Transverse colon (tissue), 4 donors: ENCODE measurements at regions not wholly inside any gene's neighbourhood (a gene's known extent, or its start where the extent isn't known, plus 50 kb on each side); places are given as distances from the start of the nearest gene placed in this dataset.

Experiments used
- DNase-seq: peaks from one replicate; pipeline ENCODE4 v3.0.0-alpha.2; 2019
- H3K27ac ChIP-seq, 4 donors: fragments of 200-600 bp; sonication (generic); 2 replicates each; pipeline ENCODE4 v1.5.1; 2016 to 2018; ENCODE audit warnings: inconsistent platforms in 4 of 4
- H3K27me3 ChIP-seq: fragments of 200-600 bp; sonication (generic); 2 replicates; pipeline ENCODE4 v1.5.1; 2017; ENCODE audit warnings: inconsistent platforms
- H3K36me3 ChIP-seq, 4 donors: fragments of 200-600 bp; sonication (generic); 2 replicates each; pipeline ENCODE4 v1.5.1; 2017 to 2019; ENCODE audit warnings: inconsistent platforms in 4 of 4
- H3K4me1 ChIP-seq, 4 donors: fragments of 200-600 bp; sonication (generic); 2 replicates each; pipeline ENCODE4 v1.5.1; 2017 to 2020; ENCODE audit warnings: inconsistent platforms in 4 of 4
- H3K4me3 ChIP-seq, 4 donors: fragments of 200-600 bp; sonication (generic); 1 replicate in 1 of 4; 2 replicates in 3 of 4; pipeline versions ENCODE4 v1.5.1 to v1.6.1; 2017 to 2019; ENCODE audit warnings: inconsistent platforms in 4 of 4
- H3K9me3 ChIP-seq, 2 donors: fragments of 200-600 bp; sonication (generic); 2 replicates each; pipeline ENCODE4 v1.5.1; 2017 to 2019; ENCODE audit warnings: inconsistent platforms in 2 of 2
- CTCF ChIP-seq, 5 experiments: fragments of 200-600 bp in 3 of 5; fragments of 450-650 bp in 2 of 5; sonication (generic) in 3 of 5; IDR thresholded peaks; 1 replicate in 2 of 5; 2 replicates in 3 of 5; pipeline ENCODE4 v1.5.1; 2016 to 2017; ENCODE audit warnings: antibody characterized with exemption in 5 of 5, inconsistent platforms in 3 of 5, mild to moderate bottlenecking in 2 of 5, moderate library complexity in 1 of 5
- EP300 ChIP-seq: sonication (generic); formaldehyde crosslinking; IDR thresholded peaks from one replicate; pipeline ENCODE4 v1.6.1; 2017; ENCODE audit warnings: antibody characterized with exemption, low read depth
- POLR2A ChIP-seq: fragments of 450-650 bp; IDR thresholded peaks from one replicate; pipeline ENCODE4 v1.6.1; 2016; ENCODE audit warnings: antibody characterized with exemption, mild to moderate bottlenecking, moderate library complexity
- POLR2AphosphoS5 ChIP-seq, 3 donors: sonication (generic); formaldehyde crosslinking; IDR thresholded peaks; one replicate each; pipeline ENCODE4 v1.6.1; 2016; ENCODE audit warnings: antibody characterized with exemption in 3 of 3
- WGBS, 2 donors: methylation state at CpG; one replicate each; pipeline ENCODE4 v1.1.5; 2018; ENCODE audit warnings: low coverage in 1 of 2; 5-methylcytosine and 5-hydroxymethylcytosine counted together
- in situ Hi-C, 4 donors: fragments of 200-750 bp; cut with MboI; loops; one replicate each; pipeline versions ENCODE4 v1.15.0 to v1.15.1; 2017; ENCODE audit warnings: low sequenced_read_pairs in 3 of 4, low pct_ligation_motif_present in 1 of 4, low pct_unique_long_range_greater_than_20kb in 1 of 4
- intact Hi-C: fragments of 100-400 bp; cut with DNase I; formaldehyde crosslinking; loops from one replicate; pipeline ENCODE4 v1.15.1; 2023; ENCODE audit warnings: low total_unique reads

DNA sequence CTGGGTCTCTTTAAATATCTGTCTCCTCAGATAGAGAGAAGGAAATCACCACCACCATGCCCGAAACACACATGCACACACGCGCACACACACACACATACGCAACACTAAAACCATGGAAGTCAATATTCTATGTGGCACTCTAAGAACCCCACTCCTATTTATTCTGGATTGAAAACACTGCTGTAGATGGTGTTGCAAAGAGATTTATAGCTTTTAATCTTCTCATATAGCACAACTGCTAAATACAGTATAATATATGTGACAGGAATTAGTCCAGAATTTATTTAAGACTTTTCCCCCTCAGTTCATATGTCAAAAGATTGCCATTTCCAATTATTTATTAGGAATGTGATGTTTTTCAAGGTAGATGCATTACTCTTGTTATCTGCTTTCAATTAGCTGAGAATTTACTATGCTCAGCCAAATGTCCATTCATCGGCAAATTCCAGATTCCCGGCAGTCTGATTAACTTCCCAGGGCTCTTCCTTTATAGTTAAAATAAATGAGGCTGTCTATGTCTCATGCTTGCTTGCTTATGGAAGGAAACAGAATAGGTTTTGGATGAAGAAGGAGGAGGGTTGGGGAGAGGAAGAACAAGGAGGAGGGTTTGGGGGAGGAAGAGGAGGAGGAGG is 115.4 kb upstream of the NDP start:
- in situ Hi-C loops, result no loop called here
- TF ChIP-seq CTCF (IDR thresholded peaks at IDR 0.05) (no peak), POLR2A (no peak), EP300 (no peak), POLR2AphosphoS5 (IDR thresholded peaks at IDR 0.05) (no peak)

GRCh38 chrX:44085209-44085608 is 112.0 kb upstream of the NDP start:
- Histone ChIP-seq H3K9me3 (no peaks in the 10 kb centered on the region), H3K36me3 (no peaks in the 10 kb centered on the region), H3K4me3 (no peak overlapping the region), H3K27me3 (no peaks in the 10 kb centered on the region), H3K27ac (no peak overlapping the region), H3K4me1 (no peaks in the 10 kb centered on the region)
- in situ Hi-C loops, result no loop called here
- intact Hi-C loops, result no loop called here
- DNase-seq, result no peak
- 40 to 54% methylated on average over 1 of the region's 1 CpG for WGBS, 2 donors
- TF ChIP-seq POLR2AphosphoS5 (IDR thresholded peaks at IDR 0.05), result no peak
- no peak for TF ChIP-seq CTCF (IDR thresholded peaks at IDR 0.05)
- no peak for TF ChIP-seq EP300
- no peak for TF ChIP-seq POLR2A

More for the DNA sequence above, 115.4 kb upstream of the NDP start:
- H3K36me3 ChIP-seq, result no peaks in the 10 kb centered on the region
- no peaks in the 10 kb centered on the region for H3K9me3 ChIP-seq
- intact Hi-C loops, result no loop called here
- no peak overlapping the region for H3K27ac ChIP-seq
- WGBS, 2 donors, result 95 to 100% methylated on average over 2 to 6 of the region's 6 CpGs
- H3K27me3 ChIP-seq, result no peaks in the 10 kb centered on the region
- no peak for DNase-seq
- H3K4me3 ChIP-seq, result no peak overlapping the region
- H3K4me1 ChIP-seq, result no peaks in the 10 kb centered on the region

GRCh38 chrX:44082829-44083228 is 109.6 kb upstream of the NDP start:
- 72 to 95% methylated on average over 3 to 5 of the region's 5 CpGs for WGBS, 2 donors
- in situ Hi-C loops, result no loop called here

GRCh38 chrX:44080083-44080482 is 106.9 kb upstream of the NDP start:
- intact Hi-C loops, result no loop called here
- 71 to 91% methylated on average over 1 to 7 of the region's 7 CpGs for WGBS, 2 donors
- H3K27ac ChIP-seq, result no peak overlapping the region
- no peak for TF ChIP-seq CTCF (IDR thresholded peaks at IDR 0.05)
- no peak for TF ChIP-seq POLR2A
- no peak for TF ChIP-seq EP300
- TF ChIP-seq POLR2AphosphoS5 (IDR thresholded peaks at IDR 0.05), result no peak
- no peaks in the 10 kb centered on the region for H3K36me3 ChIP-seq
- in situ Hi-C loops, result no loop called here
- no peak overlapping the region for H3K4me3 ChIP-seq
- H3K9me3 ChIP-seq, result no peaks in the 10 kb centered on the region
- DNase-seq, result no peak
- no peaks in the 10 kb centered on the region for H3K27me3 ChIP-seq
- H3K4me1 ChIP-seq, result no peaks in the 10 kb centered on the region

More at GRCh38 chrX:44082829-44083228, 109.6 kb upstream of the NDP start:
- DNase-seq, result no peak
- Histone ChIP-seq H3K27ac (no peak overlapping the region), H3K27me3 (no peaks in the 10 kb centered on the region), H3K4me3 (no peak overlapping the region), H3K9me3 (no peaks in the 10 kb centered on the region), H3K36me3 (no peaks in the 10 kb centered on the region), H3K4me1 (no peaks in the 10 kb centered on the region)
- no peak for TF ChIP-seq POLR2A
- no peak for TF ChIP-seq CTCF (IDR thresholded peaks at IDR 0.05)
- TF ChIP-seq EP300, result no peak
- no peak for TF ChIP-seq POLR2AphosphoS5 (IDR thresholded peaks at IDR 0.05)
- intact Hi-C loops, result no loop called here
